Testis (tissue), 2 donors: ENCODE measurements at regions not wholly inside any gene's neighbourhood (a gene's known extent, or its start where the extent isn't known, plus 50 kb on each side); places are given as distances from the start of the nearest gene placed in this dataset.
"Not testable (repeated sequence)": the region's sequence is repeated elsewhere in the genome, so short reads cannot be mapped to it uniquely, and the experiment has no call there.

Experiments
- DNase-seq: peaks from one replicate; pipeline ENCODE4 v3.0.0-alpha.2; 2019
- H3K27ac ChIP-seq, 2 donors: fragments of 200-600 bp; sonication (generic); one replicate each; pipeline ENCODE4 v1.5.1; 2019
- H3K27me3 ChIP-seq: fragments of 200-600 bp; sonication (generic); one replicate; pipeline ENCODE4 v1.5.1; 2019
- H3K36me3 ChIP-seq: fragments of 200-600 bp; sonication (generic); one replicate; pipeline ENCODE4 v1.5.1; 2017; ENCODE audit warnings: low read depth; ENCODE audit errors: missing control alignments
- H3K4me1 ChIP-seq: fragments of 200-600 bp; sonication (generic); one replicate; pipeline ENCODE4 v1.5.1; 2019
- H3K4me3 ChIP-seq, 2 donors: fragments of 200-600 bp; sonication (generic); one replicate each; pipeline ENCODE4 v1.5.1; 2017 to 2019
- H3K9me3 ChIP-seq: fragments of 200-600 bp; sonication (generic); one replicate; pipeline ENCODE4 v1.5.1; 2017
- POLR2A ChIP-seq: fragments of 450-650 bp; IDR thresholded peaks from one replicate; pipeline ENCODE4 v1.6.1; 2017; ENCODE audit warnings: antibody characterized with exemption, mild to moderate bottlenecking, moderate library complexity
- WGBS, 2 donors: methylation state at CpG; one replicate each; pipeline ENCODE4 v1.1.5; 2018; 5-methylcytosine and 5-hydroxymethylcytosine counted together
- intact Hi-C: fragments of 100-400 bp; cut with DNase I; formaldehyde crosslinking; loops from one replicate; pipeline ENCODE4 v1.15.1; 2023; ENCODE audit warnings: low total_unique reads
- TF ChIP-seq, protein P1 (sequence below), 3 experiments: fragments of 450-650 bp in 2 of 3; fragments of 200-600 bp in 1 of 3; sonication (generic) in 1 of 3; IDR thresholded peaks; one replicate each; pipeline ENCODE4 v1.5.1; 2016 to 2019; ENCODE audit warnings: antibody characterized with exemption in 3 of 3, mild to moderate bottlenecking in 2 of 3, moderate library complexity in 1 of 3

DNA sequence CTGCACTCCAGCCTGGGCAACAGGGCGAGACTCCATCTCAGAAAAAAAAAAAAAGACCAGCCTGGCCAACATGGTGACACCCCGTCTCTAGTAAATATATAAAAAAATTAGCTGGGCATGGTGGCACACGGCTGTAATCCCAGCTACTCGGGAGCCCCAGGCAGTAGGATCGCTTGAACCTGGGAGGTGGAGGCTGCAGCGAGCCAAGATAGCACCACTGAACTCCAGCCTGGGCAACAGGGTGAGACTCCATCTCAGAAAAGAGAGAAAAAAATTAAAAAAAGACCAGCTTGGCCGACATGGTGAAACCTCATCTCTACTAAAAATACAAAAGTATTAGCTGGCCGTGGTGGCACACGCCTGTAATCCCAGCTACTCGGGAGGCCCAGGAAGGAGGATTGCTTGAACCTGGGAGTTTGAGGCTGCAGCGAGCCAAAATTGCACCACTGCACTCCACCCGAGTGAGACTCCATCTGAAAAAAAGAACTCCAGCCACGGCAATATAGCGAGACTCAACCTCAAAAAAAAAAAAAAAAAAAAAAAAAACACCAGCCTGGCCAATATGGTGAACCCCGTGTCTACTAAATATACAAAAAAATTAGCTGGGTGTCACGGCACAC, 346.1 kb upstream of the PLGLB2 start:
- intact Hi-C loops: no loop called here
- 80 to 82% methylated on average over 16 of the region's 16 CpGs for WGBS, 2 donors
- no peak for TF ChIP-seq POLR2A
- TF ChIP-seq, protein P1, sequence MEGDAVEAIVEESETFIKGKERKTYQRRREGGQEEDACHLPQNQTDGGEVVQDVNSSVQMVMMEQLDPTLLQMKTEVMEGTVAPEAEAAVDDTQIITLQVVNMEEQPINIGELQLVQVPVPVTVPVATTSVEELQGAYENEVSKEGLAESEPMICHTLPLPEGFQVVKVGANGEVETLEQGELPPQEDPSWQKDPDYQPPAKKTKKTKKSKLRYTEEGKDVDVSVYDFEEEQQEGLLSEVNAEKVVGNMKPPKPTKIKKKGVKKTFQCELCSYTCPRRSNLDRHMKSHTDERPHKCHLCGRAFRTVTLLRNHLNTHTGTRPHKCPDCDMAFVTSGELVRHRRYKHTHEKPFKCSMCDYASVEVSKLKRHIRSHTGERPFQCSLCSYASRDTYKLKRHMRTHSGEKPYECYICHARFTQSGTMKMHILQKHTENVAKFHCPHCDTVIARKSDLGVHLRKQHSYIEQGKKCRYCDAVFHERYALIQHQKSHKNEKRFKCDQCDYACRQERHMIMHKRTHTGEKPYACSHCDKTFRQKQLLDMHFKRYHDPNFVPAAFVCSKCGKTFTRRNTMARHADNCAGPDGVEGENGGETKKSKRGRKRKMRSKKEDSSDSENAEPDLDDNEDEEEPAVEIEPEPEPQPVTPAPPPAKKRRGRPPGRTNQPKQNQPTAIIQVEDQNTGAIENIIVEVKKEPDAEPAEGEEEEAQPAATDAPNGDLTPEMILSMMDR (IDR thresholded peaks at IDR 0.05): no peak

DNA sequence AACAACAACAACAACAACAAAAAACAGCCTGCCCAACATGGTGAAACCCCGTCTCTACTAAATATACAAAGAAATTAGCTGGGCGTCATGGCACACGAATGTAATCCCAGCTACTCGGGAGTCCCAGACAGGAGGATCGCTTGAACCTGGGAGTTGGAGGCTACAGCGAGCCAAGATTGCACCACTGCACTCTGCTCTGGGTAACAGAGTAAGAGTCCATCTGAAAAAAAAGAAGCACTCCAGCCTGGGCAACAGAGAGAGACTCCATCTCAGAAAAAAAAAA, 344.1 kb upstream of the PLGLB2 start:
- intact Hi-C loops: no loop called here
- no peak for DNase-seq
- H3K27ac ChIP-seq: no peak overlapping the region
- TF ChIP-seq, protein P1 (IDR thresholded peaks at IDR 0.05): no peak
- no peak for TF ChIP-seq POLR2A
- H3K4me3 ChIP-seq: no peak overlapping the region
- H3K36me3 ChIP-seq: no peaks in the 10 kb centered on the region
- H3K27me3 ChIP-seq: no peaks in the 10 kb centered on the region
- 96 to 99% methylated on average over 6 of the region's 6 CpGs for WGBS, 2 donors
- H3K9me3 ChIP-seq: no peaks in the 10 kb centered on the region
- H3K4me1 ChIP-seq: no peaks in the 10 kb centered on the region

More for the DNA sequence above, 346.1 kb upstream of the PLGLB2 start:
- Histone ChIP-seq H3K27me3 (no peaks in the 10 kb centered on the region), H3K9me3 (no peaks in the 10 kb centered on the region), H3K27ac (no peak overlapping the region), H3K4me1 (no peaks in the 10 kb centered on the region), H3K36me3 (no peaks in the 10 kb centered on the region), H3K4me3 (no peak overlapping the region)
- no peak for DNase-seq

- H3K9me3 ChIP-seq, H3K27ac ChIP-seq, intact Hi-C loops, H3K4me1 ChIP-seq, H3K27me3 ChIP-seq, H3K36me3 ChIP-seq, DNase-seq, H3K4me3 ChIP-seq: not testable (repeated sequence)
- 87 to 93% methylated on average over 21 to 22 of the region's 22 CpGs for WGBS, 2 donors
Observed at GRCh38 chr2:87404411-87405255, 343.3 kb upstream of the PLGLB2 start.

DNA sequence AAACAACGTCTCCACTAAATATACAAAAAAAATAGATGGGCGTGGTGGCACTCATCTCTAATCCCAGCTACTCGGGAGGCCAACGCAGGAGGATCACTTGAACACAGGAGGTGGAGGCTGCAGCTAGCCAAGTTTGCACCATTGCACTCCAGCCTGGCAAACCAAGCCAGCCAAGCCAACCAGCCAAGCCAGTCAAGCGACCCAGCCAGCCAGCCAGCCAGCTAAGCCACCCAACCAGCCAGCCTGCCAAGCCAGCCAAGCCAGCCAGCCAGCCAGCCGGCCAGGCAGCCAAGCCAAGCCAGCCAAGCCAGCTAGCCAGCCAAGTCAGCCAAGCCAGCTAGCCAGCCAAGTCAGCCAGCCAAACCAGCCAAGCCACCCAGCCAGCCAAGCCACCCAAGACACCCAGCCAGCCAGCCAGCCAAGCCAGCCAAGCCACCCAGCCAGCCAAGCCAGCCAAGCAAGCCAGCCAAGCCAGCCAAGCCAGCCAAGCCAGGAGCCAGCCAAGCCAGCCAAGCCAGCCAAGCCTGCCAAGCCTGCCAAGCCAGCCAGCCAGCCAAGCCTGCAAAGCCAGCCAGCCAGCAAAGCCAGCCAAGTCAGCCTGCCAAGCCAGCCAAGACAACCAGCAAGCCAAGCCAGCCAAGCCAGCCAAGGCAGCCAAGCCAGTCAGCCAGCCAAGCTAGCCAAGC, 342.2 kb upstream of the PLGLB2 start:
- H3K4me1 ChIP-seq, H3K27ac ChIP-seq, intact Hi-C loops, H3K4me3 ChIP-seq, H3K36me3 ChIP-seq, H3K27me3 ChIP-seq, H3K9me3 ChIP-seq, DNase-seq: not testable (repeated sequence)
- 86 to 93% methylated on average over 3 to 4 of the region's 6 CpGs for WGBS, 2 donors

DNA sequence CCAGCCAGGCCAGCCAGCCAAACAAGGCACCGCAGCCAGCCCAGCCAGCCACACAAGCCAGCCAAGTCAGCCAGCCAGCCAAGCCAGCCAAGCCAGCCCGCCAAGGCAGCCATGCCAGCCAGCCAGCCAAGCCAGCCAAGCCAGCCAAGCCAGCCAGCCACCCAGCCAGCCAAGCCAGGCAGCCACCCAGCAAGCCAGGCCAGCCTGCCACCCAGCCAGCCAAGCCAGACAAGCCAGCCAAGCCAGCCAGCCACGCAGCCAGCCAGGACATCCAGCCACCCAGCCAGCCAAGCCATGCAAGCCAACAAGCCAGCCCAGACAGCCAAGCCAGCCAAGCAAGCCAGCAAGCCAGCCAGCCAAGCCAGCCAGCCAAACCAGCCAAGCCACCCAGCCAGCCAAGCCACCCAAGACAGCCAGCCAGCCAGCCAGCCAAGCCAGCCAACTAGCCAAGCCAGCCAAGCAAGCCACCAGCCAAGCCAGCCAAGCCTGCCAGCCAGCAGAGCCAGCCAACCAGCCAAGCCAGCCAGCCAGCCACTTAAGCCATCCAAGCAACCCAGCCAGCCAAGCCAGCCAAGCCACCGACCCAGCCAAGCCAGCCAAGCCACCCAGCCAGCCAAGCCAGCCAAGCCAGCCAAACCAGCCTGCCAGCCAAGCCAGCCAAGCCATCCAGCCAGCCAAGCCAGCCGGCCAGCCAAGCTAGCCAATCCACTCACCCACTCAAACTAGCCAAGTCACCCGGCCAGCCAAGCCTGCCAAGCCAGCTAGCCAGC, 341.3 kb upstream of the PLGLB2 start:
- 74% methylated on average over 3 of the region's 6 CpGs; no CpG with 5 or more reads in 1 of the 2 donors for WGBS, 2 donors
- H3K9me3 ChIP-seq, H3K4me3 ChIP-seq, H3K27me3 ChIP-seq, intact Hi-C loops, H3K4me1 ChIP-seq, DNase-seq, H3K27ac ChIP-seq, H3K36me3 ChIP-seq: not testable (repeated sequence)

DNA sequence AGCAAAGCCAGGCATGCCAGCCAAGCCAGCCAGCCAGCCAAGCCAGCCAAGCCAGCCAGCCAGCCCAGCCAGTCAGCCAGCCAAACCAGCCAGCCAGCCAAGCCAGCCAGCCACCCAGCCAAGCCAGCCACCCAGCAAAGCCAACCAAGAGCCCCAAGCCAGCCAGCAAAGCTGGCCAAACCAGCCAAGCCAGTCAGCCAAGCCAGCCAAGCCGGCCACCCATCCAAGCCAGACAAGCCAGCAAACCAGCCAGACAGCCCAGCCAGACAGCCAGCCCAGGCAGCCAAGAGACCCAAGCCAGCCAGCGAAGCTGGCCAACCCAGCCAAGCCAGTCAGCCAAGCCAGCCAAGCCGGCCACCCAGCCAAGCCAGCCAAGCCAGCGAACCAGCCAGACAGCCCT, 338.3 kb upstream of the PLGLB2 start:
- H3K36me3 ChIP-seq, intact Hi-C loops, H3K4me1 ChIP-seq, H3K9me3 ChIP-seq, DNase-seq, H3K4me3 ChIP-seq, H3K27ac ChIP-seq, H3K27me3 ChIP-seq: not testable (repeated sequence)
- 100% methylated on average over 1 of the region's 4 CpGs; no CpG with 5 or more reads in 1 of the 2 donors for WGBS, 2 donors

DNA sequence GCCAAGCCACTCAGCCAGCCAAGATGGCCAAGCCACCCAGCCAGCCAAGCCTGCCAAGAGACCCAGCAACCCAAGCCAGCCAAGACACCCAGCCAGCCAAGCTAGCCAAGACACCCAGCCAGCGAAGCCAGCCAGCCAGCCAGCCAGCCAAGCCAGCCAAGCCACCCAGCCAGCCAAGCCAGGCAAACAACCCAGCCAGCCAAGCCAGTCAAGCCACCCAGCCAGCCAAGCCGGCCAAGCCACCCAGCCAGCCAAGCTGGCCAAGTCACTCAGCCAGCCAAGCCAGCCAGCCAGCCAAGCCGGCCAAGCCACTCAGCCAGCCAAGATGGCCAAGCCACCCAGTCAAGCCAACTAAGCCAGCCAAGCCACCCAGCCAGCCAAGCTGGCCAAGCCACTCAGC, 337.5 kb upstream of the PLGLB2 start:
- H3K9me3 ChIP-seq, DNase-seq, H3K27me3 ChIP-seq, intact Hi-C loops, H3K4me3 ChIP-seq, H3K4me1 ChIP-seq, H3K27ac ChIP-seq, H3K36me3 ChIP-seq: not testable (repeated sequence)
- 96% methylated on average over 3 of the region's 3 CpGs; no CpG with 5 or more reads in 1 of the 2 donors for WGBS, 2 donors

- H3K27me3 ChIP-seq, H3K36me3 ChIP-seq, H3K4me1 ChIP-seq, DNase-seq, H3K9me3 ChIP-seq, intact Hi-C loops, H3K27ac ChIP-seq, H3K4me3 ChIP-seq: not testable (repeated sequence)
- 79% methylated on average over 3 of the region's 7 CpGs; no CpG with 5 or more reads in 1 of the 2 donors for WGBS, 2 donors
Observed at GRCh38 chr2:87412036-87412820, 335.7 kb upstream of the PLGLB2 start.

DNA sequence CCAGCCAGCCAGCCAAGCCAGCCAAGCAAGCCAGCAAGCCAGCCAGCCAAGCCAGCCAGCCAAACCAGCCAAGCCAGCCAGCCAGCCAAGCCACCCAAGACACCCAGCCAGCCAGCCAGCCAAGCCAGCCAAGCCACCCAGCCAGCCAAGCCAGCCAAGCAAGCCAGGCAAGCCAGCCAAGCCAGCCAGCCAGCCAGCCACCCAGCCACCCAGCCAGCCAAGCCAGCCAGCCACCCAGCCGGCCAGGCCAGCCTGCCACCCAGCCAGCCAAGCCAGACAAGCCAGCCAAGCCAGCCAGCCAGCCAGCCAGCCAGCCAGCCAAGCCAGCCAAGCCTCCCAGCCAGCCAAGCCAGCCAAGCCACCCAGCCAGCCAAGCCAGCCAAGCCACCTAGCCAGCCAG, 333.6 kb upstream of the PLGLB2 start:
- H3K27me3 ChIP-seq, H3K27ac ChIP-seq, H3K9me3 ChIP-seq, DNase-seq, H3K4me3 ChIP-seq, H3K4me1 ChIP-seq, intact Hi-C loops, H3K36me3 ChIP-seq: not testable (repeated sequence)
- 50% methylated on average over 1 of the region's 1 CpG; no CpG with 5 or more reads in 1 of the 2 donors for WGBS, 2 donors
